ENCODE measurements at regions not wholly inside any gene's neighbourhood (a gene's known extent, or its start where the extent isn't known, plus 50 kb on each side); places are given as distances from the start of the nearest gene placed in this dataset.

DNA sequence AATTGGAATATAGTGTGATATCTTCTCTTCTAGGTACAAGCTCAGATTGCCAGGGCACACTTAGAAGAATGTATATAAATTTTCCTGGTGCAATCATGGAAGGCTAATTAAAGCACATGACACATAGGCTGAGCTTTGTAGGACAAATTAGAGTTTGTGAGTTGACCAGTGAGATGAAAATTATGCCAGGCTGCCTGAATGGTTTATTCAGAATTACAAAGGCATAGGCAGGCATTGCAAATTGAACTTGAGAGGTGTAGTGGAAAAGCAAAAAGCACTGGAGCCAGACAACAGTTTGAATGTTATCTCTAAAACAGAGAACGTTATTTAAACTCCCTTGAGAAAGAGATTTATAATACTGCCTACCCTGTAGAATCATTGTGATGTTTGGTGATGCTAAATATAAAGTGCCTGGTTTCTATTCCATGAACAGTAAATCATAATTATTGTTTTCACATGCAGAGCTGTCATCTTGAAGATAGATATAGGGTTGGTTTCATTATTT lies 712.1 kb downstream of the TBC1D32 start:
- no peak for DNase-seq (ENCODE audit: low read depth)

DNA sequence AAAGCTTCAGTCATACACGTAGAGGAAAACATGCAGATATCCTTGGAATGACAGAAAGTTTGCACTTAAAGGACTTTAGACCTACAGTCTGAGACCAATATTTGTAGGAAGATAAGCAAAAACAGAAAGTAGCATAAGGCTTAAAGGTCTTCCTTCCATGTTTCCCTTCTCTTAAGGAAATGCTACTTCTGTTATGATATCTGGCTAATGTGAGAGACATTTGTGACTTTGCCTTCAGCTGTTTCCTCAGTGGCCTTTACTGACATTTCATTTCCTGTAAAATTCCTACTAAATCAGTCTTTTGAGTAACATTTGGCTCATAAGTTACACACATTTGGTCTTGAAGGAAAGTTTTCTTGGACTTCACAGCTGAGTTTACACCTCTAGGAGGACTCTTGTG lies 713.4 kb downstream of the TBC1D32 start:
- DNase-seq (ENCODE audit: low read depth) = no peak

DNA sequence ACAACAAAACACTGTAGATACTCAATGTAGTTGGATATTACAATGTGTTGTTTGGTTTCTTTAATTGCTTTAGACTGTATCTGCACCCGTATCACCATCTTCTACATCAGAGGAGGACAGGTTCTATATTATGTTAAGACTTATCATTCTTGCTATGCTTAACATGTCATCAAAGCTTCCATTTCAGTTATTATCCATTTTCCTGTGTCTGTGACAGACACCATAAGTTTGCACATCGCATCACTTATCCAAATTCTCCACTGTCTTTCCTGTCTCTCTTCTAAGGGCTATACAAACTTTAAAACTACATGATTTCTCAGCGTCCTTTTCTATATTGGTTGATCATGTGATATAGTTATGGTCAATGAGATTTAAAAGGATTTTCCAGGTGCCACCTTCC lies 719.0 kb downstream of the TBC1D32 start:
- DNase-seq (ENCODE audit: low read depth) = no peak

DNA sequence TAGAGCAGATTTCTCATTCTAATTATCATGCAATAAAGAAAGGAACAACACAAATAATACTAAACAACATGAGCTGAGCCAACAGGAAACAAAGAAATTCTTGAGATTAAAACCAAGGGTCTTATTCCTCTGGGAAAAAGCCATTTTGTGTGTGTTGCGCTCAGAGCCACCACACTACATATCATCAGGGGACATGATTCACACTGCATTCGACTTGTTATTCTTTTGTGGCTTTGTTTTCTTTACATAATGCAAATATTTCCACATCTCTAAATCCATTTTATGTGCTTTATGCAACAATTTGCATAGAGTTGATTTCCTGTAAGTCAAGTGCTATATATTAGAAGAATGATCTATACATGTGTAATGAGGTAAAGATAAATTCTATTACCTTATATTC lies 719.6 kb downstream of the TBC1D32 start:
- no peak for DNase-seq (ENCODE audit: low read depth)

DNA sequence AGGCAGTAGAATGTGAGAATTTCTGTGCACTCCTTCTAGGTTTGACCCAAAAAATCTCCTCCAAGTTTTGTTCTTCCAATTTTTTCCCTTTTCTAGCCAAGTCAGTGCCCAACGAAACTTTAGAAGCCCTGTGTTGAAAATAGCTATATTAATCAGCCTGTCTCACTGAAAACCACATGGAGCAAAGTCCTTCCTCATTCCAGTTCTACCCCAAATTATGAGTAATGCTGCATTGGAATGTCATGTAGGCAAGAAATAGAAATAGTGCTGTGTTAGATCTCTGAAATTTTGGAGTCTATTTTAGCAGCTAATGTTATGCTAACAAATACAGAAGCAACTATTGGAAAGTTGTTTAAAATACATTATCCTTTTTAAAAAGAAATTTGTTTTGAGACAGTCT lies 725.5 kb downstream of the TBC1D32 start:
- no peak for DNase-seq (ENCODE audit: low read depth)

DNA sequence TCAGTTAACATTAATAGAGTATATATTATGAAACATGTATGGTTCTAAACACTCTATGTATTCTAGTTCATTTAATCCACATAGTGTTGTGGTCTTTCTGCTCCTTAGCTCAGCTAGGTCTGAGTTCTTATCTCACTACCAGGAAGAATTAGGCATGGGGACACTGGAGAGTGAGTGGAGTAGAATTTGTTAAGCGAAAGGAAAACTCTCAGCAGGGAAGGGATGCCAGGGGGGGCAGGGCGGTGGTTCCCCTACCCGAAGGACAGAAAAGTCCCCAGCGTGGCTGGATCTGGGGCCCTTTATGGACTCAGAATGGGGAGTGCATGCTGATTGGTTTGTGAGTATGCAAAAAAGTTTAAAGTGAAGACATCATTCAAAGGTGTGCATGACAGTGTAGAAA lies 727.5 kb downstream of the TBC1D32 start:
- no peak for DNase-seq (ENCODE audit: low read depth)

DNA sequence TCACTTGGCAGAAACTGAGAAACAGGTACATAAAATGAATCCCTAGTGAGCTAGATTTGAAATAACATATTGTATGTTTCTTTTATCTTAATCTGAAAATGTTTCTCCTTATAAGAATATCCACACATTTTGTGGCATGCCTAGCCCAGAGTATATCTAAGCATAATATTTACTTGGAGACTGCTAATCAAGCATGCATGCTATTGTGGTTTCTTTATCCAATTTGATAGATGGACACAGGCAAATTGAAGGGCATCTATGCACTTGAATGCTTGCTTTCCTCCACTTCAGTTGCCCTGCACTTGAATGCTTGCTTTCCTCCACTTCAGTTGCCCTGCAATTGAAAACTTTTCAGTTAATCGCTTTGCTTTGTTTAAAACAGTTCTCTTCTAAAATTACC lies 729.8 kb downstream of the TBC1D32 start:
- no peak for DNase-seq (ENCODE audit: low read depth)

DNA sequence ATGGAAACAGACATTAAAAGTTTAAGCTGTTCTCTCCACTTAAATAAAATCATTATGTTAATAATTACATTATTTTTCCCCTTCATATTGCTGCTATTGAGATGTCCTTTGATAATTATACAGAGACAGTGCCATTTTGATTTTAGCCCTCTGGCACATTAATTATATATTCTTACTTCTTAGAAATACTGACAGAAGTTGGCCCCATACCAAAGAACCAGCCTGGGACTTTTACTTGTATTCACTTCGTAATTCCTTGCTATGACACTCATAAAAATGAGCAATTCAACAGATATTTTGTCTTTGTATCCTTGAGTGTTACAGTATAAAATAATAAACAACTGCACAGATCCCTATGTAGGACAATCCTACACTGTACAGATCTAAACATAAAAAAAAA lies 743.7 kb downstream of the TBC1D32 start:
- DNase-seq (ENCODE audit: low read depth) = no peak

DNA sequence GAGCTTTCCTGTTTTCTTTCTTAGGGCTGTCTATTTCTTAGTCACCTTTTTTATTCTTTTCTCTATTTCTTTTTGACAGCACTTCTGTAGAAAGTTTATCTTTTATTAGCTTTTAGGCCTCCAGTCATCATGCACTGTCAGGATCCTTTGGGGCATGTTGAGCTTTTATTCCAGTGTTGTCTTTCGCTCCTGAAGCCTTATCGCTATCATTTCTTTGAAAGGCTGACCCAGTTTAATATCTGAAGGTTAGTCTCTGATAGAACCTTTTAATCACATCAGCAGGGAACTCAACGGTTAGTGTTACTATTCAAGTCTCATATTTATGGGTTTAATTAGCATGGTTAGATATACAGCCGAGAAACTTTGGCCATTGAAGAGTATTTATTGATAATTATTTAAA lies 745.9 kb downstream of the TBC1D32 start:
- DNase-seq (ENCODE audit: low read depth) = no peak

DNA sequence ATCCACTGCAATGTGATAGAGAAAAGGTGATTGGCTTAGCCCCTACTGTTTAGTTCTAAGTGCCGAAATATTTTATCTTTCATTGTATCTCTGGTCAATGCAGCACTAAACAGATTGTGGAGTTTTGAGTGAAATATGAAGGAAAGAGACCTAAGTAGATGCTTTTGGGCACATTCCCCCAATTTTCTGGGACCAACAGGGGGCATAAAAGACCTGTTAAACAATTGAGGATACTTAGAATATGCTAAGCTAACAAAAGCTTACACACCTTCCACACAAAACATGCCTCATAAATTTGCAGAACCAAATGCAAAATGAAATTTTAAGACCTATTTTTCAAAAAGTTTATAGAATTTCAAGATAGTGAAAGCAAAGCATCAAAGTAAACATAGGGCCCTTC lies 746.9 kb downstream of the TBC1D32 start:
- DNase-seq (ENCODE audit: low read depth) = no peak

DNA sequence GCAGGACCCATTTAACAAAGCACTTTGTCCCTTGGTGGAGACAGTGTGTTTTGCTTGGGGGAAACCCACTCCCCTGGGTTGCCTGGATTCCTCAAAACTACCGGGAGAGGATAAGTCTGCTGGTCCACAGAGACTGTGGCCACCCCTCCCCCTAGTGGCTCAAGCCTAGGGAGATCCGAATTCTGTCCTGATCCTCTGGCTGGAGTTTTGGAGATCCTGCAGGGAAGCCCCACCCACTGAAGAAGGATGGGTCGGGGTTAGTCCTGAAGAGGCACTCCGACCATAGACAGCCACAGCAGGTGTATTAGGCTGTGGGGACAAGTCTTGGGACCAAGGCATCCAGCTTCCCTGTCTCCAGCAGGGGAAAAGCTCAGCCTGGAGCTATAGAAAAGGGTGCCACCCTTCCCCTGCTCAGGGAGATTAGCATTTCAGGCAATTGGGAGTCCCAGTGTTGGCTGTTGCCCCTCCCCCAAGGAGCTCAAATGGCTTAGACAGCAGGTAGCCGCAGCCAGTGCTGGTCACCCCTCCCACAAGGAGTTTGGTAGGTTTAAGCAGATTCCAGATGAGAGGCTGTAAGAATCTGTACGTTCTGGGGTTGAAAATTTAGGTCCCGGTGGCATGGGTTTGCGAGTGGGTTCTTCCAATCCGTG lies 750.0 kb downstream of the TBC1D32 start:
- DNase-seq (ENCODE audit: low read depth) = no peak

DNA sequence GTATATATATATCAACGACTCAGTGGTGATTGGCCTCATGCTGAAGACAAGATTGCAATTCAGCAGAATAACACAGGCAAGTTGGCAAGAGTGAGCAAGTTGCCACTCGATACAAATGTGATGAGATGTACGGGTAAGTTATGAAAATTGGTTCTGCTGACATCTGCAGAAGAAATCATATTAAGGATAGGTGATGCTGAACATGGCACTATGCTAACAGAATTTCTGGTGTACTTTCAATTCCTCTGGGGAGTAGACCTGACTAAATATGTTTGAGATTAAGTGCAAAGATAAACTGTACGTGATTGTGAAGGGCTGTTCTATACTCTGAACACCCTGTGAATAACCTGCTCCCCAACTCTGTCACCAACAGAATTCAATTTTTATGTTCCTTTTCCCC lies 758.2 kb downstream of the TBC1D32 start:
- DNase-seq (ENCODE audit: low read depth) = no peak

DNA sequence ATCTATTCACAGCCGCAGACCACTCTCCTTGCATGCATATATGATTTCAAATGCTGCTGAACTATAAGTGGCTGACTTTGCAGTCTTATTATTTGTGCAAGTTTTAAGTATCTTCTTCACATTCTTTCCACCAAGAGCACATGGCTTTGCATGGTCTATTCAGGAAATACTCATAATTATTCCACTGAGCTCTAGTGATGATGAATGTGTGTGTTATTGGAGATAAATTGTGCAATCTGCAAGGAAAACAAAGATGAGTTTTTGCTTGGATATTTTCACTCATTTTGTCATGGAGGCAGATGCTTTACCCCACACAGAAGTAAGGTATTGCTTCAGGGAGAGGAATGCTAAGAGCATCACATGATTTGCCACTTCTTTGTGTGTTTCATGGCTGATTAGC lies 764.6 kb downstream of the TBC1D32 start:
- no peak for DNase-seq (ENCODE audit: low read depth)

DNA sequence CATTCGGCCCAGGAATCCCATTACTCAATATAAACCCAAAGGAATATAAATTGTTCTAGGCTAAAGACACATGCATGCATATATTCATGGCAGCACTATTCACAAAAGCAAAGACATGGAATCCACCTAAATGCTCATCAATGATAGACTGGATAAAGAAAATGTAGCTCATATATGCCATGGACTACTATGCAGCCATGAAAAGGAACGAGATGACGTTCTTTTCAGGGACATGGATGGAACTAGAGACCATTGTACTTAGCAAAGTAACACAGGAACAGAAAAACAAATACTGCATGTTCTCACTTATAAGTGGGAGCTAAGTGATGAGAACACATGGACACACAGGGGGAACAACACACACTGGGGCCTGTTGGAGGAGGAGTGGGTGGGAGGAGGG lies 769.5 kb downstream of the TBC1D32 start:
- DNase-seq (ENCODE audit: low read depth) = no peak

DNA sequence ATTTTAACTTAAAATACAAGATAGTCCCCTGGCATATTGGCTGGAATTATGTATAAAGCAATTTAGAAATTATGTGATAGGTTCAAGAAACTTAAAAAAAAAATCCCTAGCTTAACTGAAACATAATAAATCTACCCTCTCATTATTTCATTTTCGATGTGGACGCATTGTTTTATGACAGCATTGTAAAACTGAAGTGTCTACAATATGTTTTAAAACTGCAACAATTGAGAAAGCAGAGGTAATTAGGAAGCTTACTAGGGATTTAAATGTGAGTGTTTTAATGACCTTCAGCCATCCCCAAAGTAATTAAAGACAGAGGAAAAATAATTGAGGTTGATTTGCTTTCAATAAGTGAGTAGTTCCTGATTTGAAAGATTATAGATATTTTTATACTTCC lies 776.0 kb downstream of the TBC1D32 start:
- no peak for DNase-seq (ENCODE audit: low read depth)

DNA sequence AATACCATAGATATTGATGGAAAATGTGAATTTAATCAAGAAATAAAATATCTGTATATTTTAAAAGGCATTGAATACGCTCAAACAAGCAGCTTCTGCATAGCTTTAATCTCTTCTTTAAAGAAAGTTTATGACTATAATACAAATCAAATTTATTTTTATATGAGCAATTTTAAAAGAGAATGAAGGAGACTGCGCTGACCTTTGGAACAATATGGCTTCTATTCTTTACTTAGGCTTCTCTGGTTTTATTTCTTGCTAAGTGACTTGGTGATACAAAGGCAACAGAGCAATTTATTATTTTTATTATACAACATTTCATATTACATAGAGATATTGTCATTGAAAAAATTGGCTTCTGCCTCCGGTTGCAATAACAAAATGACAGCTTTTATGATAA lies 776.7 kb downstream of the TBC1D32 start:
- no peak for DNase-seq (ENCODE audit: low read depth)

DNA sequence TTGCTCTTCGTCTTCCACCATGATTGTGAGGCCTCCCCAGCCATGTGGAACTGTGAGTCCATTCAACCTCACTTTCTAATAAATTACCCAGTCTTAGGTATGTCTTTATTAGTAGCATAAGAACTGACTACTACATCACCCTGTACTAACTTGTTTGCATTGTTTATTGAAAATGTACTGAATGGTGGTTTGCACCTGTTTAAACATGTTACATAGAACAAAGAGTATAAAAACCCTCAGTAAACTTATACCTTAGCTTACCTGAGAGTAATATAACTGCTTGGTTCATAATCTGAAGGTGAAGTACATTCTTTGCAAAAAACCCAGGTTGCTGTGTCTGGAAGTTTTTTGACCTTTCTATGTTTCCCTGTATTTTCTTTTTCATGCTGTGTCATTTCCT lies 777.8 kb downstream of the TBC1D32 start:
- DNase-seq (ENCODE audit: low read depth) = no peak

DNA sequence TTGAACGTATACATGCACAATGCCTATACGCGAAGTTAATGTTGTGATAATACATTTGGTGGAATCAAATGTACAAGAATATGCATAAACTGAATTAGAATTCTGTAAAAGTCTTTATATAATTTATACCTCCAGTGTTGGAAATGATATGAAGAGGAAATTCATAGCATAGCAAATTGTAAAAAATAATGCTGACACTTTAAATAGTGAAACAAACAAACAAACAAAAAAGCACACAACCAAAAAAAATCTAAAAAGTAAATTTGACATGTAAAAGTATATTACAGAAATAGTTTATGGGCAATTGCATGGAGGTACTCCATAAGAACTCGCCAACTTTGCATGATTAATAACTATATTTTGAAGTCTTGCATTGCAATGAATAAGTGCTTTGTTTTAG lies 780.9 kb downstream of the TBC1D32 start:
- no peak for DNase-seq (ENCODE audit: low read depth)

DNA sequence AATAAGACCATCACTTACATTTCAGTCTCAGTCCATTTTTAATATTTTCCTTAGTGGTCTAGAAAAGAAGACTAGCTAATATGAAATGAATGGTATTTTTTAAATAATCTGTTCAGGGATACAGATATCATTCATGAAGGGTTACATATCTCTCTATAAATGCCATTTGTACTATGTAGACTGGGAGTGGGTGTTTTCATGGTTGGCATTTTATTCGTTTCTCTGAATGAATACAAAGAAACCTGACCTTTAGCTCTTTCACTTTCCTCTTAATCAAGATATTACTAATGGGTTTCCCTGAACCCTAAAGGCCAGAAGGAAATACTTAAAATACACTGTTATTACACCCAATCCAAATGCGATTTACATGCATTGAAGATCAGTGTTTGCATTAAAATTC lies 788.9 kb downstream of the TBC1D32 start:
- no peak for DNase-seq (ENCODE audit: low read depth)

DNA sequence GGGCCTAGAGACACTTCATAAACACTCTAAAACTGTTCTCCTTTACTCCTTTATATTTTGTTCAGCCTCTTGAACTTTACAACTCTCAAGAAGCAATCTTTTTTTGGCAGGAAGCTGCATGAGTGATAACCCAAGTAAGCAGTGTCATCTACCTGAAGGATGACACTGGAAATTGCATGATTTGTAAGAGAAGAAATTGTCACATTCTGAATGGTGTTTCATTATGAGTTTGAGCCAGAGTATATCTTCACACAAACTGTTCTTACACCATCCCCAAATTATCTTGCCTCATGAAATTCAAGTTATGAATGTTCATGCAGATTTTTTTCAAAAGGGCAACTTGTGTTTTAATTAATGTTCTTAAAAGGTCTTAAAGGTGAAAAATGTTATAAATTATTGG lies 799.3 kb downstream of the TBC1D32 start:
- DNase-seq (ENCODE audit: low read depth) = no peak

DNA sequence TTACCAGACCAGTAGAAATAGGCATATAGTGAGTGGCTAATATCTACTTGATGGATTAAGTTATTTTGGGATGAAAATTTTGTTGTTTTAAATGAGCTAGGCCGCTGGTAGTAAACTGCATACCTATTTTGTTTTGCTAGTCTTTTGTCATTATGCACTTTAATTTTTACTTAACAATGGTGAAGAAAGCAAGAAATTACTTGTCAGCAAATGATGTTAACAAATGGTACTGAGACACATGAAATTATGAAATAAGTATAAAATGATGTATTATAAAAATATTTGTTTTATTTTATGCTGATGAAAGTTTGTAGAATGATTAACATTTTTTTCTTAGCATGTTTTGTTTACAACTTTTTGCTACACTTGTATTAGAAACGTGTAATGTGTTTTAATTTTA lies 807.7 kb downstream of the TBC1D32 start:
- no peak for DNase-seq (ENCODE audit: low read depth)

DNA sequence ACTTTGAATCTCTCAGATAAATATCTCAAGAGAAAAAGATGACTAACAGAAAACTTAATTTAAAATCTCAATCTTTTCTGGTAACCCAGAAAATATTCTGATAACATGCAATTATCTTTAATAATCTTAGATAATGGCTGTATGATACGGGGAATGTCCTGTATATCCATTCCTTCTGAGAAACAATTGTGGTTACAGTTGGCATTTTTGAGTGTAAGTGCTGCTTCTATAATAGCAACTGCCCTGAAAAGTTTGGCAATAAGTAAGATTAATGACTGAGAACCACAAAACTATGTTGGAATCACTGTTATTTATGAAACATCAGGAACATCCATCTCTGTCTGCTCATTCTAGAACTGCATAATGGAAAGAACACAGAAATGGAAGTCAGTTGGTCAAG lies 819.7 kb downstream of the TBC1D32 start:
- no peak for DNase-seq (ENCODE audit: low read depth)

DNA sequence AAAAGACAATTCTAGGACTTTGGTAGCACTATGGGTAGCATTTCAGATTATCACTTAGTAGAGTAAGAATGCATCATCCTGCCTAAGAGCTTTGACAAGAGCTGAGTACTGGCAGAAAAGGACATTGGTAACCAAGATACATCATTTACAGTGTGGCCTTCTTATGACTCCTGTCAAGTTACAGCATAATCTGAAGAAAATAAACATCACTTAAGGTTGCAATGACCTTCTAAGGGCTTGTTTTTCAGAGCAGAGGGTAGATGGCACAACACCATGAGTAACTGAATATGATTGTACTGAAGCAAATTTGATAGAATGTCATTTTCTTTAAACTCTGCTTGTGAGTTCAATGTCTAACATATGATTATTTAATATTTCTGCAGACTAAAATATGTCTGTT lies 822.6 kb downstream of the TBC1D32 start:
- DNase-seq (ENCODE audit: low read depth) = no peak

DNA sequence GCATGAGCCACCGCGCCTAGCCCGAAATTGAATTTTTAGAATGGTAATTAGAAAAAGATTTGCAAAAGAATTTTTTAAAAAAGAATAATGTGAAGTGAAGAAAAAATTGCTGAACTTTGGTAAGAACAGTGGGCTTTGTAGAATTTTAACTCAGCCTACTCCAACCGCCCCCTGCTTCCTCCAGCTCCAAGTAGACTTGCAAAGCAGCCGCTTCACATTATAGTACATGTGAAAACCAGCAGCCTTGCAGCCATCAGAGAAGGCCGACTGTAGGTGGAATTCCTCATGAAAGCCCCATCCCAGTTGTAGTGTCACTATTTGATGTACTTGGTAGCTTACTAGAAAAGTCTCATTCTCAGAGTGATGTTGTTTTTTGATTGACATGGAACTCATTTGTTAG lies 835.6 kb downstream of the TBC1D32 start:
- DNase-seq (ENCODE audit: low read depth) = no peak

DNA sequence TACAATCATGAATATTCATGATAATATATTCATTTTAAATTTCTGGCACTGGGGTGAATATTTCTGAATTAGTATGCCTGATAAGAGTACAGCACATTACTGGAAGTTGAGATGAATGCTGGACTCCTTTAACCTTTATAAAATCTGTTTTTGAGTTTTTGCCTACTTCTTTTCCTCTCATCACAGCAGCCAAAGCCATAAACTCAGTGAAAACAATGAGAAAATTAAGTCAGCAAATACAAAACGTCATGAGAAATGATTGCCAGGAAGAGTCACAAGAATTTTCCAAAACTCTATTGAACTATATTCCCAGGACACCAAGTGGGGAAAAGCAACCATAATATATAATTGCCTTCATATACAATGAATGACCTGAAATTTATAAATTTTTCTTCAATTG lies 837.6 kb downstream of the TBC1D32 start:
- DNase-seq (ENCODE audit: low read depth) = no peak

Measured in HS-27A (cell line).